ENCODE measurements at regions not wholly inside any gene's neighbourhood (a gene's known extent, or its start where the extent isn't known, plus 50 kb on each side); places are given as distances from the start of the nearest gene placed in this dataset.

DNA sequence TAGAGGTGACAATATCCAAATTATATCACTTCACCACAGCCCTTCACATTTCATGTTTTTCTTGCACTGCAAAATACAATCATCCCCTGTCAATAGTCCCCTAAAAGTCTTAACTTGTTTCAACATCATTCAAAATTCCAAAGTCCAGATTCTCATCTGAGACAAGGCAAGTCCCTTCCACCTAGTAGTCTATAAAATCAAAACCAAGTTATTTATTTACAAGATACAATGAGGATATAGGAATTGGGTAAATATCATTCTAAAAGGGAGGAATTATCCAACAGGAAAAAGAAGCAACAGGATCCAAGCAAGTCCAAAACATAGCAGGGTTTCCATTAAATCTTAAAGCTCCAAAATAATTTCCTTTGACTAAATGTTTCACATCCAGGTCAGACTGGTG lies 1076.1 kb upstream of the TMEFF2 start:
- H3K27me3 ChIP-seq (replicated peaks in 1 of 4; ENCODE audit: control insufficient read depth in 3 of 4, extremely low read depth in 1 of 4, insufficient read depth in 3 of 4, low read length in 3 of 4): peaks cover 0 to 1% (median 0%) of the 10 kb centered on the region in 4 experiments; a peak in 1 of 7 replicates
- no peaks in the 10 kb centered on the region for H3K23me2 ChIP-seq (ENCODE audit: low read depth, low read length)
- no peak overlapping the region for H3K18ac ChIP-seq (ENCODE audit: extremely low read depth, low read length)
- no peak overlapping the region for H2BK15ac ChIP-seq (ENCODE audit: low read length)
- no peak overlapping the region for H3K4me3 ChIP-seq (ENCODE audit: extremely low read depth in 1 of 4, insufficient read depth in 2 of 4, low read depth in 3 of 4, low read length in 4 of 4)
- DNase-seq (ENCODE audit: low read depth in 1 of 2, low spot score in 2 of 2): no peak
- H3K14ac ChIP-seq (ENCODE audit: insufficient read length): no peak overlapping the region
- H4K8ac ChIP-seq (ENCODE audit: extremely low read depth, insufficient read depth, low read length): no peak overlapping the region
- FAIRE-seq: no peak
- no peak overlapping the region for H4K5ac ChIP-seq (ENCODE audit: insufficient read length, low read depth, low read length)
- no peaks in the 10 kb centered on the region for H4K20me1 ChIP-seq (replicated peaks in 1 of 2; ENCODE audit: control insufficient read depth in 1 of 2, insufficient read depth in 2 of 2, low read length in 2 of 2)
- H3K4me1 ChIP-seq (replicated peaks in 1 of 4; ENCODE audit: control insufficient read depth in 3 of 4, insufficient read depth in 4 of 4, low read length in 3 of 4): no peaks in the 10 kb centered on the region
- H3K36me3 ChIP-seq (ENCODE audit: control insufficient read depth in 2 of 4, insufficient read depth in 4 of 4, low read length in 3 of 4): no peaks in the 10 kb centered on the region
- ChIA-PET CTCF (ENCODE audit: partially characterized antibody) (interaction anchor here (0.9 to 1.0 kb wide), 2 partner anchors 15 to 314 kb away, joined by 3 read pairs; no protein-coding TSS in a partner anchor), POLR2A (ENCODE audit: partially characterized antibody) (no interaction called here)
- no peak overlapping the region for H3K56ac ChIP-seq (replicated peaks; ENCODE audit: insufficient read length, low read depth, low read length)
- no peak overlapping the region for H3K4me2 ChIP-seq (ENCODE audit: insufficient read depth in 1 of 2, low read depth in 2 of 2, low read length in 2 of 2)
- no peak overlapping the region for H2AFZ ChIP-seq (ENCODE audit: low read length)
- no peaks in the 10 kb centered on the region for H3K79me1 ChIP-seq (ENCODE audit: low read depth, low read length)
- no peak overlapping the region for H3K23ac ChIP-seq (ENCODE audit: insufficient read length)
- H3K27ac ChIP-seq (ENCODE audit: low read depth, low read length): no peak overlapping the region
- H4K91ac ChIP-seq (replicated peaks; ENCODE audit: insufficient read length, low read length): no peak overlapping the region
- no peak overlapping the region for H2BK20ac ChIP-seq (ENCODE audit: low read length)
- no peak overlapping the region for H2AK5ac ChIP-seq (ENCODE audit: low read depth, low read length)
- no peak overlapping the region for H3K4ac ChIP-seq (replicated peaks; ENCODE audit: insufficient read length, low read depth, low read length)
- TF ChIP-seq RFX5 (IDR thresholded peaks at IDR 0.05; ENCODE audit: borderline replicate concordance, low read depth, low read length): no peak
- TF ChIP-seq RBBP5 (IDR thresholded peaks at IDR 0.05; ENCODE audit: borderline replicate concordance, low read depth, low read length): no peak
- TF ChIP-seq SAP30 (IDR thresholded peaks at IDR 0.05; ENCODE audit: insufficient read depth, insufficient replicate concordance, low read length): no peak
- no peak for TF ChIP-seq POLR2A (IDR thresholded peaks at IDR 0.05; ENCODE audit: control extremely low read depth in 1 of 2, low read depth in 2 of 2, low read length in 2 of 2)
- TF ChIP-seq SIN3A (conservative IDR thresholded peaks at IDR 0.05 in 1 of 2, IDR thresholded peaks at IDR 0.05 in 1 of 2; ENCODE audit: low read depth in 1 of 2, low read length in 2 of 2): no peak
- TF ChIP-seq TAF1 (IDR thresholded peaks at IDR 0.05; ENCODE audit: low read depth, low read length): no peak
- TF ChIP-seq HDAC6 (IDR thresholded peaks at IDR 0.05; ENCODE audit: low read depth, low read length): no peak
- TF ChIP-seq FOSL1 (IDR thresholded peaks at IDR 0.05; ENCODE audit: insufficient read depth, low read depth, low read length): no peak
- no peak for TF ChIP-seq CTBP2 (IDR thresholded peaks at IDR 0.05; ENCODE audit: borderline replicate concordance, insufficient read depth, insufficient read length, low read length)
- TF ChIP-seq ASH2L (IDR thresholded peaks at IDR 0.05; ENCODE audit: low read length): no peak
- no peak for TF ChIP-seq TBP (IDR thresholded peaks at IDR 0.05; ENCODE audit: low read depth, low read length)
- TF ChIP-seq TCF12 (IDR thresholded peaks at IDR 0.05; ENCODE audit: low read depth, low read length): no peak
- TF ChIP-seq CBX5 (IDR thresholded peaks at IDR 0.05; ENCODE audit: low read depth, low read length): no peak
- no peak for TF ChIP-seq HDAC2 (IDR thresholded peaks at IDR 0.05; ENCODE audit: borderline replicate concordance in 1 of 2, low read depth in 2 of 2, low read length in 2 of 2)
- no peak overlapping the region for H3K9ac ChIP-seq (replicated peaks in 1 of 4; ENCODE audit: extremely low read depth in 1 of 4, low read depth in 3 of 4, low read length in 3 of 4)
- H3K9me3 ChIP-seq (ENCODE audit: insufficient read depth in 2 of 2, low read depth in 1 of 2, low read length in 1 of 2): no peaks in the 10 kb centered on the region; a peak in 1 of 4 replicates
- H2BK12ac ChIP-seq (ENCODE audit: low read depth, low read length): no peak overlapping the region
- no peak overlapping the region for H2BK5ac ChIP-seq (ENCODE audit: low read depth, low read length)
- H3K79me2 ChIP-seq (ENCODE audit: control insufficient read depth in 1 of 2, insufficient read depth in 2 of 2, low read length in 2 of 2): no peaks in the 10 kb centered on the region
- no peak overlapping the region for H2BK120ac ChIP-seq (replicated peaks; ENCODE audit: low read depth, low read length)
